H1 (cell line): ENCODE measurements at regions not wholly inside any gene's neighbourhood (a gene's known extent, or its start where the extent isn't known, plus 50 kb on each side); places are given as distances from the start of the nearest gene placed in this dataset.

Source experiments
- CTCF ChIA-PET: fragments of 300-600 bp; sonication (Branson Sonifier 250); formaldehyde crosslinking; loops from one replicate; lab custom pipeline; 2021; ENCODE audit not compliant: partially characterized antibody; lab: Charles Lee
- POLR2A ChIA-PET: fragments of 300-600 bp; sonication (Branson Sonifier 250); formaldehyde crosslinking; loops from one replicate; lab custom pipeline; 2021; ENCODE audit warnings: inconsistent platforms; ENCODE audit not compliant: partially characterized antibody; lab: Charles Lee
- DNase-seq, 2 experiments: peaks; one replicate each; pipeline versions ENCODE4 v3.0.0 to v3.0.0-alpha.2; 2010 to 2022; ENCODE audit warnings: low spot score in 2 of 2, low read depth in 1 of 2, mixed read lengths in 1 of 2
- FAIRE-seq: peaks from 2 replicates; lab custom pipeline; 2011; peaks lifted over from hg19 to GRCh38; lab: Jason Lieb, UNC
- H2AFZ ChIP-seq: 2 replicates; pipeline ENCODE4 v1.8.1; 2012; ENCODE audit warnings: low read length, inconsistent platforms
- H2AK5ac ChIP-seq: 2 replicates; pipeline ENCODE4 v1.6.1; 2013; ENCODE audit warnings: low read depth, low read length
- H2BK120ac ChIP-seq: replicated peaks from 2 replicates; pipeline ENCODE3; 2013; ENCODE audit warnings: low read depth, low read length, inconsistent platforms
- H2BK12ac ChIP-seq: 2 replicates; pipeline ENCODE4 v1.6.1; 2013; ENCODE audit warnings: low read depth, low read length
- H2BK15ac ChIP-seq: 2 replicates; pipeline ENCODE4 v1.6.1; 2013; ENCODE audit warnings: low read length
- H2BK20ac ChIP-seq: 2 replicates; pipeline ENCODE4 v1.6.1; 2013; ENCODE audit warnings: low read length
- H2BK5ac ChIP-seq: 2 replicates; pipeline ENCODE4 v1.6.1; 2013; ENCODE audit warnings: low read depth, low read length
- H3K14ac ChIP-seq: 2 replicates; pipeline ENCODE4 v1.6.1; 2013; ENCODE audit warnings: inconsistent platforms; ENCODE audit not compliant: insufficient read length
- H3K18ac ChIP-seq: 2 replicates; pipeline ENCODE4 v1.6.1; 2013; ENCODE audit warnings: low read length; ENCODE audit errors: extremely low read depth
- H3K23ac ChIP-seq: 2 replicates; pipeline ENCODE4 v1.6.1; 2013; ENCODE audit warnings: inconsistent platforms; ENCODE audit not compliant: insufficient read length
- H3K23me2 ChIP-seq: 2 replicates; pipeline ENCODE4 v1.6.1; 2013; ENCODE audit warnings: low read depth, low read length
- H3K27ac ChIP-seq: 2 replicates; pipeline ENCODE4 v1.6.1; 2011; ENCODE audit warnings: low read depth, low read length, inconsistent platforms
- H3K27me3 ChIP-seq, 4 experiments: replicated peaks in 1 of 4; 1 replicate in 1 of 4; 2 replicates in 3 of 4; pipeline versions ENCODE4 v1.6.1 to v1.8.1; 2011 to 2013; ENCODE audit warnings: low read length in 3 of 4, mild to moderate bottlenecking in 3 of 4, inconsistent platforms in 2 of 4, mixed read lengths in 2 of 4, moderate library complexity in 1 of 4; ENCODE audit not compliant: control insufficient read depth in 3 of 4, insufficient read depth in 3 of 4; ENCODE audit errors: extremely low read depth in 1 of 4
- H3K36me3 ChIP-seq, 4 experiments: 2 replicates each; pipeline versions ENCODE4 v1.6.1 to v1.8.1; 2011 to 2013; ENCODE audit warnings: mild to moderate bottlenecking in 4 of 4, low read length in 3 of 4, moderate library complexity in 2 of 4, control low read depth in 1 of 4, inconsistent platforms in 1 of 4; ENCODE audit not compliant: insufficient read depth in 4 of 4, control insufficient read depth in 2 of 4
- H3K4ac ChIP-seq: replicated peaks from 2 replicates; pipeline ENCODE3; 2013; ENCODE audit warnings: low read length, low read depth, mixed read lengths, inconsistent platforms; ENCODE audit not compliant: insufficient read length
- H3K4me1 ChIP-seq, 4 experiments: replicated peaks in 1 of 4; 1 replicate in 1 of 4; 2 replicates in 3 of 4; pipeline versions ENCODE4 v1.6.1 to v1.8.1; 2011 to 2013; ENCODE audit warnings: low read length in 3 of 4, inconsistent platforms in 2 of 4, mixed read lengths in 1 of 4; ENCODE audit not compliant: insufficient read depth in 4 of 4, control insufficient read depth in 3 of 4
- H3K4me2 ChIP-seq, 2 experiments: 2 replicates each; pipeline versions ENCODE4 v1.6.1 to v1.8.1; 2011 to 2013; ENCODE audit warnings: low read depth in 2 of 2, low read length in 2 of 2, control low read depth in 1 of 2, inconsistent platforms in 1 of 2, mild to moderate bottlenecking in 1 of 2; ENCODE audit not compliant: insufficient read depth in 1 of 2
- H3K4me3 ChIP-seq, 4 experiments: fragments of 200-600, 300-600 bp in 1 of 4; sonication (generic), shearing (Covaris generic), sonication (Bioruptor Twin) in 1 of 4; 2 replicates each; pipeline versions ENCODE4 v1.5.1 to v1.8.1; 2011 to 2016; ENCODE audit warnings: low read length in 4 of 4, low read depth in 3 of 4, control low read depth in 2 of 4, inconsistent platforms in 2 of 4, mild to moderate bottlenecking in 2 of 4, mixed read lengths in 1 of 4, moderate library complexity in 1 of 4; ENCODE audit not compliant: insufficient read depth in 2 of 4; ENCODE audit errors: extremely low read depth in 1 of 4
- H3K56ac ChIP-seq: replicated peaks from 2 replicates; pipeline ENCODE3; 2013; ENCODE audit warnings: low read depth, mild to moderate bottlenecking, mixed read lengths, low read length, inconsistent platforms; ENCODE audit not compliant: insufficient read length
- H3K79me1 ChIP-seq: 2 replicates; pipeline ENCODE4 v1.6.1; 2013; ENCODE audit warnings: low read depth, low read length, control low read depth
- H3K79me2 ChIP-seq, 2 experiments: 2 replicates each; pipeline versions ENCODE4 v1.6.1 to v1.8.1; 2012 to 2013; ENCODE audit warnings: low read length in 2 of 2, mild to moderate bottlenecking in 2 of 2, inconsistent platforms in 1 of 2; ENCODE audit not compliant: insufficient read depth in 2 of 2, control insufficient read depth in 1 of 2
- H3K9ac ChIP-seq, 4 experiments: replicated peaks in 1 of 4; 1 replicate in 1 of 4; 2 replicates in 3 of 4; pipeline versions ENCODE4 v1.6.1 to v1.8.1; 2011 to 2013; ENCODE audit warnings: low read depth in 3 of 4, low read length in 3 of 4, control low read depth in 2 of 4, mild to moderate bottlenecking in 2 of 4, moderate library complexity in 2 of 4, inconsistent platforms in 1 of 4; ENCODE audit errors: extremely low read depth in 1 of 4
- H3K9me3 ChIP-seq, 2 experiments: 2 replicates each; pipeline versions ENCODE4 v1.6.1 to v1.8.1; 2012 to 2013; ENCODE audit warnings: mild to moderate bottlenecking in 2 of 2, moderate library complexity in 2 of 2, control low read depth in 1 of 2, inconsistent platforms in 1 of 2, low read depth in 1 of 2, low read length in 1 of 2, mixed read lengths in 1 of 2; ENCODE audit not compliant: insufficient read depth in 2 of 2
- H4K20me1 ChIP-seq, 2 experiments: replicated peaks in 1 of 2; 2 replicates each; pipeline versions ENCODE3 to v1.8.1; 2011 to 2013; ENCODE audit warnings: inconsistent platforms in 2 of 2, low read length in 2 of 2, mild to moderate bottlenecking in 1 of 2; ENCODE audit not compliant: insufficient read depth in 2 of 2, control insufficient read depth in 1 of 2
- H4K5ac ChIP-seq: 2 replicates; pipeline ENCODE4 v1.6.1; 2013; ENCODE audit warnings: low read length, low read depth, mixed read lengths, inconsistent platforms; ENCODE audit not compliant: insufficient read length
- H4K8ac ChIP-seq: 2 replicates; pipeline ENCODE4 v1.8.0; 2013; ENCODE audit warnings: mild to moderate bottlenecking, moderate library complexity, low read length, inconsistent platforms; ENCODE audit not compliant: insufficient read depth; ENCODE audit errors: extremely low read depth
- H4K91ac ChIP-seq: replicated peaks from 2 replicates; pipeline ENCODE3; 2013; ENCODE audit warnings: low read length, mixed read lengths, inconsistent platforms; ENCODE audit not compliant: insufficient read length
- EGR1 ChIP-seq: IDR thresholded peaks from 2 replicates; pipeline ENCODE4 v1.6.1; 2011; ENCODE audit warnings: low read depth, low read length, borderline replicate concordance
- RNF2 ChIP-seq: fragments of 200-900, 300-1000 bp; sonication (generic); IDR thresholded peaks from 2 replicates; pipeline ENCODE4 v1.7.1; 2016; ENCODE audit warnings: borderline replicate concordance, low read depth, mild to moderate bottlenecking, antibody characterized with exemption, low read length; ENCODE audit not compliant: poor library complexity, severe bottlenecking; ENCODE audit errors: missing control alignments
- WGBS, 2 experiments: shearing (Covaris generic) in 1 of 2; methylation state at CpG; one replicate each; pipeline versions ENCODE4 v1.1.6 to v1.1.7; 2013 to 2015; ENCODE audit warnings: low lambda C conversion rate in 2 of 2, mixed read lengths in 2 of 2, inconsistent platforms in 1 of 2, low coverage in 1 of 2, missing lambda C conversion rate in 1 of 2; ENCODE audit not compliant: insufficient replicate concordance in 2 of 2, insufficient coverage in 1 of 2, insufficient read length in 1 of 2; ENCODE audit errors: extremely low coverage in 1 of 2, missing lambda C conversion rate in 1 of 2; 5-methylcytosine and 5-hydroxymethylcytosine counted together

GRCh38 chr14:95620659-95621059, 65.6 kb upstream of the TCL1B start:
- no peak for FAIRE-seq
- H2BK120ac ChIP-seq, result no peak overlapping the region
- no peak overlapping the region for H3K14ac ChIP-seq
- no peaks in the 10 kb centered on the region; a peak in 1 of 4 replicates for H3K79me2 ChIP-seq
- no peak overlapping the region for H3K4me3 ChIP-seq
- peak; percentile 56; the same call in 1 of the 2 replicates for TF ChIP-seq EGR1
- TF ChIP-seq RNF2, result no peak
- H3K9ac ChIP-seq, result no peak overlapping the region
- H3K27me3 ChIP-seq, result peaks cover 0 to 2% (median 0%) of the 10 kb centered on the region in 4 experiments; a peak in 1 of 7 replicates
- H3K4me2 ChIP-seq, result peak overlapping the region in 1 of 2 experiments; percentile 25; a peak in 1 of 4 replicates
- no peak overlapping the region; the same call in 1 of the 2 replicates for H4K8ac ChIP-seq
- H3K9me3 ChIP-seq, result no peaks in the 10 kb centered on the region
- H2AK5ac ChIP-seq, result no peak overlapping the region
- no peak overlapping the region for H3K23ac ChIP-seq
- no peaks in the 10 kb centered on the region for H4K20me1 ChIP-seq
- no peak overlapping the region for H2BK5ac ChIP-seq
- DNase-seq, result no peak
- POLR2A ChIA-PET, result no interaction called here
- no peak overlapping the region for H2AFZ ChIP-seq
- no peak overlapping the region for H2BK15ac ChIP-seq
- H3K79me1 ChIP-seq, result no peaks in the 10 kb centered on the region
- H3K56ac ChIP-seq, result no peak overlapping the region
- H4K5ac ChIP-seq, result no peak overlapping the region
- H3K27ac ChIP-seq, result no peak overlapping the region
- H3K36me3 ChIP-seq, result no peaks in the 10 kb centered on the region
- CTCF ChIA-PET, result no interaction called here
- 85% methylated on average over 16 of the region's 16 CpGs; no CpG with 5 or more reads in 1 of the 2 experiments for WGBS, 2 experiments
- H2BK20ac ChIP-seq, result no peak overlapping the region; the same call in 1 of the 2 replicates
- no peaks in the 10 kb centered on the region; the same call in none of the 2 replicates for H3K23me2 ChIP-seq
- H3K18ac ChIP-seq, result peak overlapping the region; percentile 1; the same call in 1 of the 2 replicates
- H4K91ac ChIP-seq, result no peak overlapping the region
- no peak overlapping the region for H3K4ac ChIP-seq
- H3K4me1 ChIP-seq, result peaks cover 0 to 21% (median 8%) of the 10 kb centered on the region in 4 experiments; a peak in 4 of 7 replicates
- peak overlapping the region; percentile 7; the same call in 1 of the 2 replicates for H2BK12ac ChIP-seq
